NCI-H510A treated with DMSO at 0.1 percent for 48 hours (cell line): ENCODE measurements at regions not wholly inside any gene's neighbourhood (a gene's known extent, or its start where the extent isn't known, plus 50 kb on each side); places are given as distances from the start of the nearest gene placed in this dataset.

ENCODE experiments used
- DNase-seq: peaks from one replicate; lab custom pipeline; 2025; lab: John Stamatoyannopoulos, UW

DNA sequence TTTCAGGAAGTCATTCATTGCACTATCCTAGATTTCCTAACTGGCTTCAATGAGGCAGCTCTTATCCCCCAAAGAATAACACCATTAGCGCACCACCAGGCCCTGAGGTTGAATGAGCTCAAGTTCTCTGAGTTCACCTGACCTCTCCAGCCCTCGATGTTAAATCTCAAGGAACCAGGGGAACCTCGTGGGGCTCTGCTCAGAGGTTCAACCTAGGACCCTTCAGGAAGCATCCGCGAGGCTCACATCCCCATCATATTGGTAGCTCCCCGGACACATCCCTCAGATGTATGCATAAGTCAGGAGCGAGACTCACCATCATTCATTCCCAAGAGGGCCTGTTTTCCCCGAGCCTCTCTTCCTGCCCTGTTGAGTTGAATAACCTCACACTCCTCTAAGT lies 145.6 kb upstream of the KLHL29 start:
- DNase-seq, result no peak

DNA sequence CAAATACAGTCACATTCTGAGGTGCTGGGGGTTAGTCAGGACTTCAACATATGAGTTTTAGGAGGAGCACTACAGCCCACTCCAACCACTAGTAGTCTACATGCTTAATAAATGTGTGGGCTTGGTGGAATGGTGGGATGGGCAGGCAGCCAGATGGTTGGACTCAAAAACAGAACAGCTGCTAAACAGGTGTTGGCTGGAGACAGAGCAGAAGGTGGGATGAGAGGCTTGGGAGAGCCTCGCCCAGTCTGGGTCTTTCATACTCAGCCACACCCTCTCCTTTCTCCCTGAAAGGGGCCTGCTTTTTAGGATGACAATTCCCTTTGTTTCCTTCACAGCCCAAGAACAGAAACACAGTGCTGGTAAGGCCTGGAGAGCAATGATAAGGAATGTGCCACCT lies 143.9 kb upstream of the KLHL29 start:
- no peak for DNase-seq

DNA sequence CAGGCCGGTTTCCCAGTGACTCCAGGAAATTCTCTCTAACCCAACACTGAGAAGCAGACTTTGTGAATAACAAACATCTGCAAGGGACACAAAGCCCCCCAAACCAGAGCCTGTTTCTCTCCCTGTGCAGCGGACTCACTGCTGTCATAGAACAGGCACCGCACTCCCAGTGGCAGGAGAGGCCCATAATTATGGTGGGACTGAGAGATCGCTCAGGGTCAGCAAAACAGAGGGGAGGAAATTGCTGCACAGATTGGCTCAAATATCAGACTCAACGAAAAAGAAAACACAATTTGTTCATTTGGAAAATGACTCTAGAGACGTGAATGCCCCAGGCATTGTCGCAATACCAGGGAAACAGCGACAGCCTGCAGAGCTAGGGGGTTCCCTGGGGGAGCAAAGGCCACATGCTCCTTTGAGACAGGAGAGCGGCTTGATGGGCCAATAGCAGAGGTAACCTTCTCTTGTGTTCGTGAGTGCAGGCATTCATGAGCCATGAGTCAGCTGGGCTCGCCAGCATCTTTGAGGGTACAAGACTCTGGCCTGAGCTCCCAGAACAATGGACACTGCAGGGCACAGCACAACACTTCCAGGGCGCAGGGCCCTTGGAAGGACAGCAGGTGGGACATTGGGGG lies 143.3 kb upstream of the KLHL29 start:
- DNase-seq, result no peak

DNA sequence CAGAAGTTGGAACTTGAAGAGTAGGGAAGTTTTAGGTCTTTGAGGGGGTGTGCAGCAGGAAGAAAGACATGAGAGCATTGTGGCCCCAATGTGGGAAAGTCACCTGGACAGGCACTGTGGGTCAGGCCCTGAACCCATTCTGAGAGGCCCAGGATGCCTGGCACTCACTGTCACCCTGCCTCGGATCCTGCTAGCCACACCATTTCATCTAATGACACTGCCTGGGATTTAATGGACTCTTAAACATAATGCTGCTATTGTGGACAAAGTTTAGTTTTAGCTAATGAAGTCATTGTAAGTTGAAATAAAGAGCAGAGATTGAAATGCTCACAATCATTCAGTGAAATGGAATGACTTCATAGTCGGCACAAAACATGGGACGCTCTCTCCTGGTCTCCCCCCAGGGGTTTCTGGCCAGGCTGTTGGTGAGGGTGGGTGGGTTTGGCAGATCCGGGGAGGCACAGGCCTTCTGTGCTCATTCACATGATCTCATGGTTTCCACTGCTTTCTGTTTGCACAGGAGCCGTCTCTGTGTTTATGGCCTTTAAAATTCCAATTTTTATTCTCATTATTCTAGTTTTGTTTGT lies 141.8 kb upstream of the KLHL29 start:
- no peak for DNase-seq

DNA sequence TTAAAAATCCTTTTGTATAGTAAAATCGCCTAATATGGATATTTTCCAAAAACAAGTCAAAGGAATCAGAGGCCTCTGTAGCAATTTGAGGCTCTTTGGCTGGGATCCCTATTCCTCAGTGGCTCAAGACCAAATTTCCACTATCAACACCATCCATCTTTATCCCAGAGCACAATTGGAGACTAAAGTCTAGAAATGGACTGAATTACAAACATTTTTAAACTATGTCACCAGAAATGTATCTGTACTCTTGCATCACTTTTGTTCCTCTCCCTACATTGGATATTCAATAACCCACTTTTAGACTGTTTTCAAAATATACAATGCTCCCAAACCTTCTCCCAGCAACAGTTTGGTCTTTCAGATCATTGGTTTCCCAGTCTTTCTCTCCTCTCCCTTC lies 140.4 kb upstream of the KLHL29 start:
- no peak for DNase-seq

DNA sequence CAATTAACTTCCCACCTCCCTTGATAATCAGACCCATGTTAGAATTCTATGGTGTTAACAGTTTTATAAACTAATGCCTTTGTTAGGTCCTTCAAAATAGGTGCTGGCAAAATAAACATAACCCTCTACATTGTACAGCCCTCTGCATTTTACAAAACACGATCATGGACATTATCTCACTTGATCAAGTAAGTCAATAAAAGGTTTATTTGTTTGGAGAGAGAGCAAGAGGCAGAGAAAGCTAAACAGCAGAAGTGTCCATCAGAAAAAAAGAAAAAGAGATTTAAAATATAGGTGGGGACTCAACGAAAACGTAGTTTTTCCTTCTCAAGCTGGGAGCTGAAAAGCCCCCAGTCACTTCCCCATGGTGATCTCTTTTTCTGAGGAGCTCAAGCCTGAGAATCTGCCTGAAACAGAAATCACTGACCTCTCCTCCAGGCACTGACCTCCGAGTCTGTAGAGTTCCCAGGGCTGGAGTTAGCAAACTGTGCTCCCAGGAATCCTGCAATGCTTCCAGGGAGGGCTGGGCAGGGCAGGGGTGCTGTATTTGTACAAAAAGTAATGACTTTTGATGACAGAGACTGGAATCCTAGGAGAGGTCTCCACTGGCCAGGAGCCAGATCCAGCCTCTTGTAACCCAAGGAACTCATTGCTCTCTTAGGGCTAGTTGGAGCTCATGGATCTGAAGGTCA lies 137.8 kb upstream of the KLHL29 start:
- DNase-seq, result no peak

DNA sequence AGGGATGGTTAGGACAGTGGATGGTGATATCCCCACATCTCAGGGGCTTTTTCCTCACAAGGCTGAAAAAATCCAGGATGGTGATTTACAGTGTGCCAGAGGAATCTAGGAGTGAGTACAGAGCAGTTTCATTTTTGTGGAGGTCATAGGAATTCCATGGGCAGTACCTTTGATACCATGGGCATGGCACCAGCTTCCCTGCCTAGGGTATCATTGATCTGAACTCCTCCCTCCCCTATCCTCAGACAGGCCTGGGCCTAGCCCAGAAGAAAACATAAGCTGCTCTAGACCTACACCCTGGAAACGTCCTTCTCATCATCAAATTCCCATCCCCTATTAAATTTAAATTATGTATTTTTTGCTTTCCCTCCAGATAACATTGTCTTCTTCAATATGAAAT lies 136.3 kb upstream of the KLHL29 start:
- DNase-seq, result no peak

DNA sequence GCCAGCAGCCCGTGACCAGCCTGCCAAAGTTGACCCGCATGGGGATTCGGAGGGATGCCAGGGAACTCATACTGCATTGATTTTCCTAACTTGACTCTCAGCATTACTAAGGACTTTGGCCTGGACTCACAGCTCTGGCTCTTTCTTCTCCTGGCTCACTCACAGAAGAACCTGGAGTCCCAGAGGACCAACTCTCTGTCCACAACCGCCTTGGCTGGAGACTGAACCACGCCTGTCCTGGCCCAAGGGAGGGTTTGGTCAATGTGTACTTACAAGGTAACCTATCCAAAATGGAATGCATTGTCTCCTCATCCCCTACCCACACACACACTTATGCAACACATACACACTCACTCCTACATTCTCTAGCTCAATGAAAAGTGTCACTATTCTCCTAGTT lies 135.6 kb upstream of the KLHL29 start:
- DNase-seq, result no peak

DNA sequence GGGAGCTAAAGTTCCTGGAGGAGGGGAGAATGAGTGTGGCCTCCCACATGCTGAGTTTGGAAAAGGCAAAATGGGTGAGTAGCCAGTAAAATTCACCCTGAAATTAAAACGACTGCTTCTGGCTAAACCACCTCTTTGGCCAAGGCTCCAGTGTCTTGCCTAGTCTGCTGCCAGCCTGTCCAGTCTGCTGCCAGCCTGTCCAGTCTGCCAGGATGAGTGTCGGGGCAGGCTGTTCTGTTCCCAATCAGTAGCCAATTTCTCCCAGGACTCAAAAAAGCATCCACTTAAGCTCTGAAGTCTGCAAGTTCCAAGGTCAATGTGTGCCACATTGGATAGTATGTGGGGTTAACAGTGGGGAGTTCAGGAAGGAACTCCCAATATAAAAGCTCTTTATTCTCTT lies 134.6 kb upstream of the KLHL29 start:
- no peak for DNase-seq

DNA sequence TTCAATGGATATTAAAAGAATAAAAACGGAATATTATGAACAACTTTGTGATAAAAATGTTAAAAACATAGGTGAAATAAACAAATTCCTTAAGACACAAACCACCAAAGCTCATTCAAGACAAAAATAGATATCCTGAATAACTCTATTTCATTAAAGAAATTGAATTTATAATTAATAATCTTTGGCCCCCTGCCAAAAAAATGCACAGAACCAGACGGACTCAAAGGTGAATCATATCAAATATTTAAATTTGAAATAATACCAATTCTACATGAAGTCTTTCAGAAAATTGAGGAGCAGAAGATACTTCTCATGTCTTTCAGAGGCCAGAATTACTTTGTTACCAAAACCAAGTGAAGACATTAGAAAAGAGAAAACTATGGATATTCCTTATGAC lies 128.3 kb upstream of the KLHL29 start:
- DNase-seq, result no peak

DNA sequence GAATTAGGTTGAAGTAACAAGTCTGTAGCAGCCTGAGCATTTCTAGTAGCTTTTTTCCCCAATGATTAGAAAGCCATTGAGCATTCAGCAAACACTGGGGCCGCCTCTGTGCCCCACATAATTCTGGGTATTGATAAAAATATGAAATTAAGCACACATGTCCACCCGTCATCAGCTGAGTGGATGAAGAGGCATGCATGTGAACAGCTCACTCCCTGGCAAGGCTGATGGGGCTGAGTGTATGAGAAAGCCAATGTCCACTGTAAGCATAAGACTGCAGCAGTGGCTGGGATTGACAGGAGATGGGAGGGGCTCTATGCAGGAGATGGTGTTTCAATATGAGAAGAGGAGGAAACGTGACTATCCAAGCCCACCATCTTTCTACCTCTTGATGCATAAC lies 124.4 kb upstream of the KLHL29 start:
- no peak for DNase-seq

DNA sequence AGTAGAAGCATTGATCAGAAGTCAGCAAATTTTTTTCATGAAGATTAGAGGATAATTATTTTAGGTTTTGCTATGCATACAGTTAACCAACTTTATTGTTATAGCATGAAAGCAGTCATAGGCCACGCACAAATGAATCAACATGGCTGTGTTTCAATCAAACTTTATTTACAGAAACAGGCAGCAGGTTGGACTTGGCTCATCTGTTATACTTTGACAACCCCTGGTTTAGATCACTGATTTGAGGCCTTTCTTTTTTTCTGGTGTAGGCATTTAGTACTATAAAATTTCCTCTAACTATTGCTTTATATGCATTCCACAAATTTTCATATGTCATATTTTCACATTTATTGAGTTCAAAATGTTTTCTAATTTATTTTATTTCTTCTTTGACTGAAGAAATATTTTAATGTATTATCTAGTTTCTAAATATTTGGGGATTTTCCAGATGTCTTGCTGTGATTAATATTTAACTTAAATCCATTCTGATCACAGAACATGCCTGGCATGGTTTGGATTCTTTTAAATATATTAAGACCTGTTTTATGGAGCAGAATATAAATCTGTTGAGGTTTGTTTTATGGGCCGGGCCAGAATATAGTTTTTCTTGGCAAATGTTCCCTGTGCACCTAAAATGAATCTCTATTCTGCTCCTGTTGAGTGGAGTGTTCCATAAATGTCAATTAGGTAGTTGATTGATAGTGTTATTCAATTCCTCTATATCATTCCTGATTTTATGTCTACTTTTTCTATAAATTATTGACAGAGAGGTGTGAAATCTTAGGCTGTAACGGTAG lies 116.3 kb upstream of the KLHL29 start:
- DNase-seq, result no peak

DNA sequence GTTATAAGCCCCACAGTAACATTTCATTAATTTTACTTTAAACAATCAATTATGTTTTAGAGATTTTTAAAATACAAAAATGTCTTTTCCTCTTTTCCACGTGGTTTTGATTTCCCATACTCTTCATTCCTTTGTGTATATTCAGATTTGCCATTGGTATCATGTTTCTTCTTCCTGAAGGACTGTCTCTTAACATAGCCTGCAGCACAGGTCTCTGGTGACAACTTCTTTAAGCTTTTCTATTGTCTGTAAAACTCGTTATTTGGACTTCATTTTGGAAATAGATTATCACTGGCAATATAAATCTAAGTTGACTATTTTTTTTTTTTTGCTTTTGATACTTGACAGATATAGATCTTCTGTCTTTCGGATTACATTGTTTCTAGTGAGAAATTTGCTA lies 115.2 kb upstream of the KLHL29 start:
- DNase-seq, result no peak

DNA sequence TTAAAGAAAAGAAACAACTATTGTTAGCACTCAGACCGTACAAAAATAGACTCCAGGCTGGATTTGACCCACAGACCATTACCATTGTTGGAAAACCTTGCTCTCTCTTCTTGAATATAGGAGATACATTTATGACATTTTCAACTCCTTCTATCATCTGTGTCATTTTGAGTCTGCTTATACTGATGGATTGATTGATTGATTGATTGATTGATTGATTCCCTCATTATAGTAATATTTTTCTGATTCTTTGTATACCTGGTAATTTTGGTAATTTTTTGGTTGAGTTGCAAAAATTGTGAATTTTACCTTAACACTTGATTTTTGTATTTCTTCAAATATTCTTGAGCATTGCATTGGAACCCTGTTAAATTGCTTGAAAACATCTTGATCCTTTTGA lies 114.2 kb upstream of the KLHL29 start:
- DNase-seq, result no peak

DNA sequence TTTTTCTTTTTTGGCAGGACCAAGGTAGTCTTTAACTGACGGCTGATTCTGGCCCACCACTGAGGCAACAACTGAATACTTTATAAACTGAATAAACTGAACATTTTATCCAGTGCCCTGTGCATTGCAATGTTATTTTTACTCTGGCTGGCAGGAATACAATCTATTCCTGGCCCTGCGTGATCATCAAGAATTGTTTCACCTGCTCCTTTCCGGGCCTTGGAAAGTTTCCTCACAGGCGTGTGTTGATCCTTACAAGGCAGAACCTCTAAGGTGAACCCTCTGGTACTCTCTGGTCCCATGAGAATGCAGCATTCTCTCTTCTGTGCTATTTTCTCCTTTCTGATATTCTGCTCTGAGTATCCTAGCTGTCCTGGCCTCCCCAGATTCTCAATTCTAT lies 113.7 kb upstream of the KLHL29 start:
- no peak for DNase-seq

DNA sequence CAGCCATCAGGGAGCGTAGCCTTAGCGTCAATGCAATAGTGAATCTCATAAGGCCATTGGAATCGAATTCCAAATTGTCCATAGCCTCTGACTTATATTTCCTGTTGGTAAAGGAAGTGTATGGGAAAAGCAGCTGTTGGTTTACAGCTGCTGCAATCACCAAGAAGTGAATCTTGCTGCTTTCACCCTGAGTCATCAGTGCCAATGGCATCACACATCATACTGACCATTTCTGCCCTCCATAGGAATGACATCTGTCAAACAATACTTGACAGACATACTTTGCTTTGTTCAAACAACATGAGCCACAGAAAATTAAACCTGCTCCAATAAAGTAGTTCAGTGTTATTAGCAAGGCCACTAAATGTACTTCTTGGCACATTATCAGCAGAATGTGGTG lies 111.2 kb upstream of the KLHL29 start:
- no peak for DNase-seq

DNA sequence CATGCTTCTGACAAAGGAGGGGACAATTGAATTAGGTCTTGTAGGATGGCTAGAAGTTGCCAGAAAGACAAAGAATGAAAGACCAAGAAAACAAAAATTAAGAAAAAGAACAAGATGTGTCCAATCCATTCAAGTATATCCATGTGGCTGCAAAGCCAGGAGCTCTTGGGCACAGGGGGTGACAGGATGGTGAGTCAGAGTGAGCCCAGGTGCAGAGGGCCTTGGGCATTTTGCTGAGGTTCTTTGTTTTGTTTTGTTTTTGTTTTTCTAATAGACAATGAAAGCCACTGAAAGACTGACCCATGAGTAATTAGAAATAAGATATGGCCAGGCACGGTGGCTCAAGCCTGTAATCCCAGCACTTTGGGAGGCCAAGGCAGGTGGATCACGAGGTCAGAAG lies 104.6 kb upstream of the KLHL29 start:
- no peak for DNase-seq

DNA sequence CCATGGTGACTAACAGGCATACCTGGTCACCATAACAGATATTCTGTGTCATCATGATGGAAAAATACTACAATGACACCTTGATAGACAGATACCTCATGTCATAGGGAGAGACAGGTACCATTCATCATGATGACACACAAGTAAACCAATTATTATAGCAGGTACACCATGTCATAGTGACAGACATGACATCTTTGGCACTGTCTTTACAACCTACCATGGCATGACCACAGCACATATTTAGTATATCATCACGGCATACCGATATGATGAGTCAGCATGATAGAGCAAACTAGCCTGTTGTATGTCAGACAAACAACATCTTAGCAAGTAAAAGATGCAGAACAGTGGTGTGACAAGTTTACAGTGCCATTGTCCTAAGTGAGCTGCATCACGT lies 101.3 kb upstream of the KLHL29 start:
- no peak for DNase-seq

DNA sequence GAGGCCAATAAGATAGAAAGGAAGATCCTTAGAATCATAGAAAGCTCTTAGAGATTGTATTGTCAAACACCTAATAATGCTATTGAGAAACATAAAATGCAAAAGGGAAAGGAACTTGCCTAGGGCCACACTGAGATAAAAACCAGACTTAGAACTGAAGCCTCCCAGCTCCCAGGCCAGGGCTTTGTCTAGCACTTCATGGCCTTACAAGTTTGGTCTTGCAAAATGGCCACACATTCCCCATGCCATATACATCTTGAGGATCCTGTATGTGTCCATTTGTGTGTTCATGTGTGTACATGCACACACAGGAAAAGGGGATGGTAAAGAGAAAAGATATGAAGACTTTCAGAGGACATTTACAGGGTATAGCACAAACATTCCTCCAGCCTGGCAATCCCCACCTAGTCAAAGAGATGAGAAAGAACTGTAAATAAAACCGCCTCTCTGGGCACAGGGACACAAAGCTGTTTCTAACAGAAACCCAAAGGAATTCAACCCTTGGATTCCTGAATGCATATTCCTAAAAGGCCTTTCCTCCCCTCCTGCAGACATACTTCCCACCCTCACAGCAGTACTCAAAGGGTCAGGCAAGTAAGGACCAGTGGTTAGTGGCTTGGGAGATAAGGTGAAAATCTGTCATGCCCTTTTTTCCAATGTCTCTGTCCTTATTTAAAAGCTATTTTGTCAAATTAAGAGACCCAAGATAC lies 99.7 kb upstream of the KLHL29 start:
- no peak for DNase-seq

DNA sequence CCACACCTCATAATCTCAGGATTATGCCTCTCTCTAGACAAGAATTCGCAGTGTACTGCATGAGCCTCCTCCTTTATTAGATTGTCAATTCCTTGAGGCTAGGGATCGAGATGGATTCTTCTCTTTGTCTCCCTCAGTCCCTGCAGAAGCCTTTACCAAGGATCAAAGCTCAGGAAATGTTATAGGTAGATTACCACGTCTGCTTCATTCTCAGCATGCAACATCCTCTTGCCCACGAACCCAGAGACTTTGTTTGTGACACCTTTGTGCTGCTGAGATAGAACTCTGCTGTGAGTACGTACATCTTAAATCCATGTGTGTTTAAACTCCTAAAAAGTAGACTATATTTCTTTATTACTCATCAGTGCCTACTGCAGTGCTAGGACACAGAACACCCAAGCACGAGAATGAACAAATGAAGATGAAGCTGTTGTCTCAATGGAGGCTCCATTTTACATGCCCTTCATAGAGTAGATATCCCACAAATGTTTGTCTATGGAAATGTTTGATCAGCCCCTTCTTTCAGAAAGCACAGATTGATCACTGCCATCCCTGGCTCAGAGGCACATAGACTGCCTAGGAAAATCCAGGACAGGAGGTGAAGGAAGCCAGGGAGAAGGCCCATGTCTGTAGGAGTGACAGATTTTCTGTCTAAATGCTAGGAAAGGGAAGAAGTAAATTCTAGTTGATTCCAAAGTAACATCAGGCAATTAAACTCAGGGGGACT lies 98.8 kb upstream of the KLHL29 start:
- no peak for DNase-seq
